GM23248 (cell line): ENCODE measurements at regions not wholly inside any gene's neighbourhood (a gene's known extent, or its start where the extent isn't known, plus 50 kb on each side); places are given as distances from the start of the nearest gene placed in this dataset.
A peak's percentile ranks its signal among the peaks of the same experiment; 100 is the strongest.
"Not testable (repeated sequence)": the region's sequence is repeated elsewhere in the genome, so short reads cannot be mapped to it uniquely, and the experiment has no call there.

ENCODE experiments used
- DNase-seq: peaks from one replicate; pipeline ENCODE4 v3.0.0-alpha.2; 2015
- H2AFZ ChIP-seq: fragments of 200-600 bp; sonication (generic); 2 replicates; pipeline ENCODE4 v1.6.1; 2016; ENCODE audit warnings: antibody characterized with exemption
- H3F3A ChIP-seq: fragments of 200-600 bp; sonication (generic); 2 replicates; pipeline ENCODE4 v1.6.1; 2016; ENCODE audit warnings: mild to moderate bottlenecking, antibody characterized with exemption, mixed run types; ENCODE audit not compliant: insufficient read depth
- H3K27ac ChIP-seq: fragments of 200-600 bp; sonication (generic); 2 replicates; pipeline ENCODE4 v1.5.1; 2016; ENCODE audit warnings: mild to moderate bottlenecking
- H3K27me3 ChIP-seq: fragments of 200-600 bp; sonication (generic); replicated peaks from 2 replicates; pipeline ENCODE4 v1.6.1; 2016; ENCODE audit warnings: mild to moderate bottlenecking; ENCODE audit not compliant: insufficient read depth
- H3K36me3 ChIP-seq: fragments of 200-600 bp; sonication (generic); 2 replicates; pipeline ENCODE4 v1.6.1; 2016; ENCODE audit warnings: low read depth, mild to moderate bottlenecking
- H3K4me1 ChIP-seq: fragments of 200-600 bp; sonication (generic); 2 replicates; pipeline ENCODE4 v1.6.1; 2016; ENCODE audit warnings: mild to moderate bottlenecking; ENCODE audit not compliant: insufficient read depth
- H3K4me2 ChIP-seq: fragments of 200-600 bp; sonication (generic); one replicate; pipeline ENCODE4 v1.6.1; 2016; ENCODE audit warnings: mild to moderate bottlenecking; ENCODE audit not compliant: unreplicated experiment
- H3K4me3 ChIP-seq: fragments of 200-600 bp; sonication (generic); 2 replicates; pipeline ENCODE4 v1.5.1; 2016; ENCODE audit warnings: mild to moderate bottlenecking
- H3K79me2 ChIP-seq: fragments of 200-600 bp; sonication (generic); 2 replicates; pipeline ENCODE4 v1.6.1; 2016; ENCODE audit warnings: mild to moderate bottlenecking; ENCODE audit not compliant: insufficient read depth
- H3K9ac ChIP-seq: fragments of 200-600 bp; sonication (generic); 2 replicates; pipeline ENCODE4 v1.6.1; 2016; ENCODE audit warnings: mild to moderate bottlenecking
- H3K9me2 ChIP-seq: fragments of 200-600 bp; sonication (generic); 2 replicates; pipeline ENCODE4 v1.6.1; 2016; ENCODE audit warnings: mixed run types, mild to moderate bottlenecking, moderate library complexity; ENCODE audit not compliant: insufficient read depth
- H3K9me3 ChIP-seq: fragments of 200-600 bp; sonication (generic); one replicate; pipeline ENCODE4 v1.6.1; 2017; ENCODE audit warnings: low read depth
- H4K20me1 ChIP-seq: fragments of 200-600 bp; sonication (generic); 2 replicates; pipeline ENCODE4 v1.6.0; 2016; ENCODE audit not compliant: insufficient read depth
- EZH2 ChIP-seq: fragments of 200-600 bp; sonication (generic); IDR thresholded peaks from 2 replicates; pipeline ENCODE4 v1.6.1; 2018; ENCODE audit warnings: antibody characterized with exemption, mild to moderate bottlenecking; ENCODE audit not compliant: insufficient read depth, poor library complexity, severe bottlenecking
- EZH2phosphoT487 ChIP-seq: fragments of 200-600 bp; sonication (generic); IDR thresholded peaks from 2 replicates; pipeline ENCODE4 v1.6.1; 2018; ENCODE audit warnings: antibody characterized with exemption, moderate library complexity, mild to moderate bottlenecking, low read depth; ENCODE audit not compliant: insufficient read depth
- WGBS, 2 experiments: methylation state at CpG; one replicate each; pipeline ENCODE4 v1.1.6; 2015 to 2017; ENCODE audit warnings: low lambda C conversion rate in 2 of 2, low coverage in 1 of 2; ENCODE audit errors: missing lambda C conversion rate in 2 of 2; 5-methylcytosine and 5-hydroxymethylcytosine counted together
- in situ Hi-C: fragments of 300-500 bp; cut with MboI; formaldehyde crosslinking; loops from 2 replicates; pipeline ENCODE4 v1.15.0; 2020

DNA sequence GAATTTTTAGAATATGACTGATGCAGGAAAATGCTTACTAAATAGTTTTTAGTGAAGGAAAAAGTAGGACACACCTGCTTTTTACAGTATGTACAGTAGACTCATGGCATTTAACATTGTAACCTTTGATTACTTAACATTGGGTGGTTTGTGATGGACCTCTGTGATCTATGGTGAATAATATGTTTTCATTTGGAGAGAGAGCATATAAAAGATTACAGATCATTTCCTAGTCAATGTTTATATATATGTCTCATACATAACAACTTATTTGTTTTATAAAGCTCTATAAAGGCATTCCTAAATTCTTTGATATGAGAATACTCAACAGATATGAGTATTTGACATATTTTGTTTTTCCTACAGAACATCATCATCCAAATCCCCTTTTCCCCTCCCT, 129.3 kb upstream of the PDE7B start:
- peak overlapping the region; percentile 73 for H3K4me2 ChIP-seq
- DNase-seq: peak; percentile 20
- peaks cover 3% of the 10 kb centered on the region for H3K9me3 ChIP-seq
- H3F3A ChIP-seq: peaks cover 13% of the 10 kb centered on the region; the same call in 1 of the 2 replicates
- no peaks in the 10 kb centered on the region for H4K20me1 ChIP-seq
- TF ChIP-seq EZH2 (no peak), EZH2phosphoT487 (no peak)
- H2AFZ ChIP-seq: peak overlapping the region; percentile 58; the same call in 1 of the 2 replicates
- no peaks in the 10 kb centered on the region for H3K36me3 ChIP-seq
- no peaks in the 10 kb centered on the region for H3K27me3 ChIP-seq
- in situ Hi-C loops: no loop called here
- peaks cover 14% of the 10 kb centered on the region for H3K4me1 ChIP-seq
- H3K79me2 ChIP-seq: no peaks in the 10 kb centered on the region
- H3K9me2 ChIP-seq: no peaks in the 10 kb centered on the region
- peak overlapping the region; percentile 47 for H3K4me3 ChIP-seq
- no peak overlapping the region for H3K9ac ChIP-seq
- H3K27ac ChIP-seq: peak overlapping the region; percentile 67

DNA sequence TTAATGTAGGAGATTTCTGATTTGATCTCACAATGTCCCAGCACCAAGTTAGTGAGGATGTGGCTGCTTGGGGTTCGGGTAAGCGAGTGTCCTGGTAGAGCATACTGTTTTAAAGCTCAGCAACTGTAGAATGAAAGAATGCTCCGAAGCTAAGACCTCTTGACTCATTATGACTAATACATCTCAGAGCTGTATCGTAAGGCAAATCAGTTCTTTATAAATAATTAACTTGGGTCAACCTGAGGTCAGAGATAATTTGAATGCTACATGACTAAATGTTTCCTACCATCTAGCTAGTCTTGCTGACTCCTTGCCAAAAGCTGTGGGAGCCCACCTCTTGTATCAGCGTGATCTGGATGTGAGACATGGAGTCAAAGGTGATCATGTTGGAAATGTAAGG, 128.8 kb upstream of the PDE7B start:
- Histone ChIP-seq H3F3A (peaks cover 13% of the 10 kb centered on the region; the same call in 1 of the 2 replicates), H3K27ac (peak overlapping the region; percentile 67), H3K9me3 (peaks cover 3% of the 10 kb centered on the region), H3K36me3 (no peaks in the 10 kb centered on the region), H3K9ac (no peak overlapping the region), H3K27me3 (no peaks in the 10 kb centered on the region), H3K79me2 (no peaks in the 10 kb centered on the region), H3K4me3 (peak overlapping the region; percentile 47), H2AFZ (peak overlapping the region; percentile 58; the same call in 1 of the 2 replicates), H3K4me1 (peaks cover 14% of the 10 kb centered on the region), H3K4me2 (peak overlapping the region; percentile 73), H3K9me2 (no peaks in the 10 kb centered on the region), H4K20me1 (no peaks in the 10 kb centered on the region)
- no peak for TF ChIP-seq EZH2
- in situ Hi-C loops: no loop called here
- 8 to 9% methylated on average over 5 of the region's 5 CpGs for WGBS, 2 experiments
- DNase-seq: peak; percentile 87

- no peak overlapping the region for H3K9ac ChIP-seq
- no peaks in the 10 kb centered on the region for H3K4me1 ChIP-seq
- H3K27ac ChIP-seq: no peak overlapping the region
- 35 to 61% methylated on average over 2 of the region's 2 CpGs for WGBS, 2 experiments
- H3K27me3 ChIP-seq: no peaks in the 10 kb centered on the region
- TF ChIP-seq EZH2 (no peak), EZH2phosphoT487 (no peak)
- H3K4me3 ChIP-seq: no peak overlapping the region
- no peak overlapping the region for H2AFZ ChIP-seq
- H3K79me2 ChIP-seq: no peaks in the 10 kb centered on the region
- H3K36me3 ChIP-seq: no peaks in the 10 kb centered on the region
- H3K9me2 ChIP-seq: no peaks in the 10 kb centered on the region
- DNase-seq: no peak
- H4K20me1 ChIP-seq: no peaks in the 10 kb centered on the region
- no peaks in the 10 kb centered on the region for H3F3A ChIP-seq
- H3K4me2 ChIP-seq: no peak overlapping the region
- in situ Hi-C loops: no loop called here
- no peaks in the 10 kb centered on the region for H3K9me3 ChIP-seq
Observed at GRCh38 chr6:135728589-135728988, 122.9 kb upstream of the PDE7B start.

GRCh38 chr6:135731116-135731515, 120.4 kb upstream of the PDE7B start:
- 86 to 89% methylated on average over 3 of the region's 3 CpGs for WGBS, 2 experiments
- Histone ChIP-seq H3K27ac (no peak overlapping the region), H3K27me3 (no peaks in the 10 kb centered on the region), H2AFZ (no peak overlapping the region), H3F3A (no peaks in the 10 kb centered on the region), H3K36me3 (no peaks in the 10 kb centered on the region), H3K9me3 (no peaks in the 10 kb centered on the region), H4K20me1 (no peaks in the 10 kb centered on the region), H3K79me2 (no peaks in the 10 kb centered on the region), H3K9ac (no peak overlapping the region), H3K9me2 (no peaks in the 10 kb centered on the region), H3K4me3 (no peak overlapping the region), H3K4me2 (no peak overlapping the region), H3K4me1 (no peaks in the 10 kb centered on the region)
- TF ChIP-seq EZH2: no peak
- TF ChIP-seq EZH2phosphoT487: no peak
- no peak for DNase-seq
- in situ Hi-C loops: no loop called here

DNA sequence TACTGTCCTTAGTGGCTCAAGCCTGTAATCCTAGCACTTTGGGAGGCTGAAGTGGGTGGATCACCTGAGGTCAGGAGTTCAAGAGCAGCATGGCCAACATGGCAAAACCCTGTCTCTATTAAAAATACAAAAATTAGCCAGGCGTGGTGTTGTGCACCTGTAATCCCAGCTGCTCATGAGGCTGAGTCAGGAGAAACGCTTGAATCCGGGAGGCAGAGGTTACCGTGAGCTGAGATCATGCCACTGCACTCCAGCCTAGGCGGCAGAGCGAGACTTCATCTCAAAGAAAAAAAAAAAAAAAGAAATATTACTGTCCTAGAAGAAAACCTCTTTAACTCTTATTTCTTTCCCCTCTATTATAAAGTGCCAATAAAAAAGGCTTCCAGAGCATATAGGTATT, 115.2 kb upstream of the PDE7B start:
- H3K4me2 ChIP-seq, in situ Hi-C loops, H3K79me2 ChIP-seq, H3K4me3 ChIP-seq, H2AFZ ChIP-seq, H3F3A ChIP-seq, H3K36me3 ChIP-seq, H3K9me3 ChIP-seq, H3K27ac ChIP-seq, H3K9ac ChIP-seq, H3K27me3 ChIP-seq, H3K9me2 ChIP-seq, H4K20me1 ChIP-seq, DNase-seq: not testable (repeated sequence)
- peaks cover 14% of the 10 kb centered on the region for H3K4me1 ChIP-seq
- WGBS, 2 experiments: 93 to 96% methylated on average over 6 of the region's 6 CpGs
